ENCODE measurements at regions not wholly inside any gene's neighbourhood (a gene's known extent, or its start where the extent isn't known, plus 50 kb on each side); places are given as distances from the start of the nearest gene placed in this dataset.
"Not testable (repeated sequence)": the region's sequence is repeated elsewhere in the genome, so short reads cannot be mapped to it uniquely, and the experiment has no call there.

GRCh38 chr9:42300124-42300523 lies 116.7 kb downstream of the SPATA31A6 start:
- H3K4me3 ChIP-seq (ENCODE audit: low read length, poor library complexity, severe bottlenecking); H3K9me3 ChIP-seq (ENCODE audit: insufficient read depth, low read depth, low read length); H3F3A ChIP-seq (ENCODE audit: low read depth); H3K36me3 ChIP-seq (ENCODE audit: insufficient read depth, low read length); H3K79me2 ChIP-seq (ENCODE audit: insufficient read depth, low read length); H3K9ac ChIP-seq (ENCODE audit: low read depth, low read length, poor library complexity, severe bottlenecking); H3K9me2 ChIP-seq (replicated peaks; ENCODE audit: low read depth, low read length); H3K4me1 ChIP-seq (ENCODE audit: insufficient read depth, low read length, poor library complexity, severe bottlenecking); H3K27me3 ChIP-seq (ENCODE audit: insufficient read depth, low read length, poor library complexity, severe bottlenecking); H2AFZ ChIP-seq (ENCODE audit: low read length); H4K20me1 ChIP-seq (ENCODE audit: insufficient read depth, low read length, poor library complexity, severe bottlenecking); H3K4me2 ChIP-seq (ENCODE audit: low read depth, low read length, poor library complexity, severe bottlenecking): not testable (repeated sequence)

GRCh38 chr9:42306625-42307024 lies 123.2 kb downstream of the SPATA31A6 start:
- not testable (repeated sequence) for H3K4me2 ChIP-seq (ENCODE audit: low read depth, low read length, poor library complexity, severe bottlenecking); H3K4me1 ChIP-seq (ENCODE audit: insufficient read depth, low read length, poor library complexity, severe bottlenecking)

GRCh38 chr9:42307449-42307848 lies 124.0 kb downstream of the SPATA31A6 start:
- not testable (repeated sequence) for H3K4me2 ChIP-seq (ENCODE audit: low read depth, low read length, poor library complexity, severe bottlenecking); H3K4me1 ChIP-seq (ENCODE audit: insufficient read depth, low read length, poor library complexity, severe bottlenecking); H3K79me2 ChIP-seq (ENCODE audit: insufficient read depth, low read length); H3K4me3 ChIP-seq (ENCODE audit: low read length, poor library complexity, severe bottlenecking); H3K27me3 ChIP-seq (ENCODE audit: insufficient read depth, low read length, poor library complexity, severe bottlenecking); H3K9ac ChIP-seq (ENCODE audit: low read depth, low read length, poor library complexity, severe bottlenecking); H3K9me2 ChIP-seq (replicated peaks; ENCODE audit: low read depth, low read length); H4K20me1 ChIP-seq (ENCODE audit: insufficient read depth, low read length, poor library complexity, severe bottlenecking); H3K36me3 ChIP-seq (ENCODE audit: insufficient read depth, low read length); H3K9me3 ChIP-seq (ENCODE audit: insufficient read depth, low read depth, low read length); H2AFZ ChIP-seq (ENCODE audit: low read length); H3F3A ChIP-seq (ENCODE audit: low read depth)

More at GRCh38 chr9:42306625-42307024, 123.2 kb downstream of the SPATA31A6 start:
- not testable (repeated sequence) for H3F3A ChIP-seq (ENCODE audit: low read depth); H2AFZ ChIP-seq (ENCODE audit: low read length); H3K9me3 ChIP-seq (ENCODE audit: insufficient read depth, low read depth, low read length); H4K20me1 ChIP-seq (ENCODE audit: insufficient read depth, low read length, poor library complexity, severe bottlenecking); H3K36me3 ChIP-seq (ENCODE audit: insufficient read depth, low read length); H3K4me3 ChIP-seq (ENCODE audit: low read length, poor library complexity, severe bottlenecking); H3K27me3 ChIP-seq (ENCODE audit: insufficient read depth, low read length, poor library complexity, severe bottlenecking); H3K9me2 ChIP-seq (replicated peaks; ENCODE audit: low read depth, low read length); H3K79me2 ChIP-seq (ENCODE audit: insufficient read depth, low read length); H3K9ac ChIP-seq (ENCODE audit: low read depth, low read length, poor library complexity, severe bottlenecking)

- H3K79me2 ChIP-seq (ENCODE audit: insufficient read depth, low read length); H4K20me1 ChIP-seq (ENCODE audit: insufficient read depth, low read length, poor library complexity, severe bottlenecking); H3K9ac ChIP-seq (ENCODE audit: low read depth, low read length, poor library complexity, severe bottlenecking): not testable (repeated sequence)
Observed at GRCh38 chr9:42310972-42311371, 127.5 kb downstream of the SPATA31A6 start.

GRCh38 chr9:42316026-42316425 lies 132.6 kb downstream of the SPATA31A6 start:
- H3K36me3 ChIP-seq (ENCODE audit: insufficient read depth, low read length); H2AFZ ChIP-seq (ENCODE audit: low read length); H3K4me2 ChIP-seq (ENCODE audit: low read depth, low read length, poor library complexity, severe bottlenecking); H3K4me3 ChIP-seq (ENCODE audit: low read length, poor library complexity, severe bottlenecking); H3K27me3 ChIP-seq (ENCODE audit: insufficient read depth, low read length, poor library complexity, severe bottlenecking); H3K79me2 ChIP-seq (ENCODE audit: insufficient read depth, low read length); H3K9me2 ChIP-seq (replicated peaks; ENCODE audit: low read depth, low read length); H4K20me1 ChIP-seq (ENCODE audit: insufficient read depth, low read length, poor library complexity, severe bottlenecking); H3K9me3 ChIP-seq (ENCODE audit: insufficient read depth, low read depth, low read length); H3F3A ChIP-seq (ENCODE audit: low read depth); H3K4me1 ChIP-seq (ENCODE audit: insufficient read depth, low read length, poor library complexity, severe bottlenecking); H3K9ac ChIP-seq (ENCODE audit: low read depth, low read length, poor library complexity, severe bottlenecking): not testable (repeated sequence)

More at GRCh38 chr9:42310972-42311371, 127.5 kb downstream of the SPATA31A6 start:
- not testable (repeated sequence) for H3K36me3 ChIP-seq (ENCODE audit: insufficient read depth, low read length); H3K4me3 ChIP-seq (ENCODE audit: low read length, poor library complexity, severe bottlenecking); H3K27me3 ChIP-seq (ENCODE audit: insufficient read depth, low read length, poor library complexity, severe bottlenecking); H3K4me1 ChIP-seq (ENCODE audit: insufficient read depth, low read length, poor library complexity, severe bottlenecking); H3F3A ChIP-seq (ENCODE audit: low read depth); H2AFZ ChIP-seq (ENCODE audit: low read length); H3K9me2 ChIP-seq (replicated peaks; ENCODE audit: low read depth, low read length); H3K4me2 ChIP-seq (ENCODE audit: low read depth, low read length, poor library complexity, severe bottlenecking); H3K9me3 ChIP-seq (ENCODE audit: insufficient read depth, low read depth, low read length)

GRCh38 chr9:42317677-42318076 lies 134.2 kb downstream of the SPATA31A6 start:
- not testable (repeated sequence) for H3K4me1 ChIP-seq (ENCODE audit: insufficient read depth, low read length, poor library complexity, severe bottlenecking); H3K9me2 ChIP-seq (replicated peaks; ENCODE audit: low read depth, low read length); H3K4me2 ChIP-seq (ENCODE audit: low read depth, low read length, poor library complexity, severe bottlenecking); H3K27me3 ChIP-seq (ENCODE audit: insufficient read depth, low read length, poor library complexity, severe bottlenecking); H4K20me1 ChIP-seq (ENCODE audit: insufficient read depth, low read length, poor library complexity, severe bottlenecking); H3K36me3 ChIP-seq (ENCODE audit: insufficient read depth, low read length); H3K9me3 ChIP-seq (ENCODE audit: insufficient read depth, low read depth, low read length); H3K4me3 ChIP-seq (ENCODE audit: low read length, poor library complexity, severe bottlenecking); H3F3A ChIP-seq (ENCODE audit: low read depth); H3K79me2 ChIP-seq (ENCODE audit: insufficient read depth, low read length); H2AFZ ChIP-seq (ENCODE audit: low read length); H3K9ac ChIP-seq (ENCODE audit: low read depth, low read length, poor library complexity, severe bottlenecking)

- H3K9me2 ChIP-seq (replicated peaks; ENCODE audit: low read depth, low read length); H3K4me3 ChIP-seq (ENCODE audit: low read length, poor library complexity, severe bottlenecking); H3K27me3 ChIP-seq (ENCODE audit: insufficient read depth, low read length, poor library complexity, severe bottlenecking); H3K9ac ChIP-seq (ENCODE audit: low read depth, low read length, poor library complexity, severe bottlenecking); H3F3A ChIP-seq (ENCODE audit: low read depth); H3K9me3 ChIP-seq (ENCODE audit: insufficient read depth, low read depth, low read length); H3K4me1 ChIP-seq (ENCODE audit: insufficient read depth, low read length, poor library complexity, severe bottlenecking); H2AFZ ChIP-seq (ENCODE audit: low read length); H3K79me2 ChIP-seq (ENCODE audit: insufficient read depth, low read length); H4K20me1 ChIP-seq (ENCODE audit: insufficient read depth, low read length, poor library complexity, severe bottlenecking); H3K4me2 ChIP-seq (ENCODE audit: low read depth, low read length, poor library complexity, severe bottlenecking); H3K36me3 ChIP-seq (ENCODE audit: insufficient read depth, low read length): not testable (repeated sequence)
Observed at GRCh38 chr9:42323084-42323809, 139.8 kb downstream of the SPATA31A6 start.

Data from Loucy (cell line).